ENCODE measurements at regions not wholly inside any gene's neighbourhood (a gene's known extent, or its start where the extent isn't known, plus 50 kb on each side); places are given as distances from the start of the nearest gene placed in this dataset.

GRCh38 chr6:137689377-137689776, 177.7 kb upstream of the TNFAIP3 start:
- H3K27me3 ChIP-seq (ENCODE audit: control insufficient read depth in 1 of 2, insufficient read depth in 2 of 2, low read length in 2 of 2), result no peaks in the 10 kb centered on the region
- H3K27ac ChIP-seq (ENCODE audit: low read length), result no peak overlapping the region
- no peaks in the 10 kb centered on the region for H3K9me3 ChIP-seq (ENCODE audit: control insufficient read depth in 2 of 2, low read length in 2 of 2)
- H3K9ac ChIP-seq (ENCODE audit: low read length in 2 of 2), result no peak overlapping the region
- H3K4me3 ChIP-seq (ENCODE audit: low read length in 2 of 2), result no peak overlapping the region
- H3K36me3 ChIP-seq (ENCODE audit: control insufficient read depth in 2 of 2, insufficient read depth in 2 of 2, low read length in 2 of 2), result no peaks in the 10 kb centered on the region
- H3K4me1 ChIP-seq (ENCODE audit: control insufficient read depth, insufficient read depth, low read length), result no peaks in the 10 kb centered on the region

GRCh38 chr6:137690034-137690433, 177.0 kb upstream of the TNFAIP3 start:
- Histone ChIP-seq H3K27me3 (ENCODE audit: control insufficient read depth in 1 of 2, insufficient read depth in 2 of 2, low read length in 2 of 2) (no peaks in the 10 kb centered on the region), H3K9ac (ENCODE audit: low read length in 2 of 2) (no peak overlapping the region), H3K4me3 (ENCODE audit: low read length in 2 of 2) (no peak overlapping the region), H3K27ac (ENCODE audit: low read length) (no peak overlapping the region), H3K4me1 (ENCODE audit: control insufficient read depth, insufficient read depth, low read length) (no peaks in the 10 kb centered on the region), H3K36me3 (ENCODE audit: control insufficient read depth in 2 of 2, insufficient read depth in 2 of 2, low read length in 2 of 2) (no peaks in the 10 kb centered on the region), H3K9me3 (ENCODE audit: control insufficient read depth in 2 of 2, low read length in 2 of 2) (no peaks in the 10 kb centered on the region)

GRCh38 chr6:137690721-137691120, 176.3 kb upstream of the TNFAIP3 start:
- H3K4me3 ChIP-seq (ENCODE audit: low read length in 2 of 2), result no peak overlapping the region
- no peaks in the 10 kb centered on the region for H3K36me3 ChIP-seq (ENCODE audit: control insufficient read depth in 2 of 2, insufficient read depth in 2 of 2, low read length in 2 of 2)
- H3K9me3 ChIP-seq (ENCODE audit: control insufficient read depth in 2 of 2, low read length in 2 of 2), result no peaks in the 10 kb centered on the region
- H3K9ac ChIP-seq (ENCODE audit: low read length in 2 of 2), result no peak overlapping the region
- no peaks in the 10 kb centered on the region for H3K4me1 ChIP-seq (ENCODE audit: control insufficient read depth, insufficient read depth, low read length)
- H3K27me3 ChIP-seq (ENCODE audit: control insufficient read depth in 1 of 2, insufficient read depth in 2 of 2, low read length in 2 of 2), result no peaks in the 10 kb centered on the region
- H3K27ac ChIP-seq (ENCODE audit: low read length), result no peak overlapping the region

- H3K27me3 ChIP-seq (ENCODE audit: control insufficient read depth in 1 of 2, insufficient read depth in 2 of 2, low read length in 2 of 2), result no peaks in the 10 kb centered on the region
- H3K4me3 ChIP-seq (ENCODE audit: low read length in 2 of 2), result no peak overlapping the region
- H3K4me1 ChIP-seq (ENCODE audit: control insufficient read depth, insufficient read depth, low read length), result peaks cover 11% of the 10 kb centered on the region
- H3K9ac ChIP-seq (ENCODE audit: low read length in 2 of 2), result no peak overlapping the region
- no peaks in the 10 kb centered on the region for H3K36me3 ChIP-seq (ENCODE audit: control insufficient read depth in 2 of 2, insufficient read depth in 2 of 2, low read length in 2 of 2)
- no peak overlapping the region for H3K27ac ChIP-seq (ENCODE audit: low read length)
- H3K9me3 ChIP-seq (ENCODE audit: control insufficient read depth in 2 of 2, low read length in 2 of 2), result no peaks in the 10 kb centered on the region
Observed at GRCh38 chr6:137692308-137692707, 174.8 kb upstream of the TNFAIP3 start.

GRCh38 chr6:137692806-137693205, 174.3 kb upstream of the TNFAIP3 start:
- Histone ChIP-seq H3K4me3 (ENCODE audit: low read length in 2 of 2) (no peak overlapping the region), H3K27ac (ENCODE audit: low read length) (no peak overlapping the region), H3K27me3 (ENCODE audit: control insufficient read depth in 1 of 2, insufficient read depth in 2 of 2, low read length in 2 of 2) (no peaks in the 10 kb centered on the region), H3K9ac (ENCODE audit: low read length in 2 of 2) (no peak overlapping the region), H3K4me1 (ENCODE audit: control insufficient read depth, insufficient read depth, low read length) (peaks cover 14% of the 10 kb centered on the region), H3K9me3 (ENCODE audit: control insufficient read depth in 2 of 2, low read length in 2 of 2) (no peaks in the 10 kb centered on the region), H3K36me3 (ENCODE audit: control insufficient read depth in 2 of 2, insufficient read depth in 2 of 2, low read length in 2 of 2) (no peaks in the 10 kb centered on the region)

- Histone ChIP-seq H3K9me3 (ENCODE audit: control insufficient read depth in 2 of 2, low read length in 2 of 2) (no peaks in the 10 kb centered on the region), H3K4me1 (ENCODE audit: control insufficient read depth, insufficient read depth, low read length) (peaks cover 14% of the 10 kb centered on the region), H3K27me3 (ENCODE audit: control insufficient read depth in 1 of 2, insufficient read depth in 2 of 2, low read length in 2 of 2) (no peaks in the 10 kb centered on the region), H3K36me3 (ENCODE audit: control insufficient read depth in 2 of 2, insufficient read depth in 2 of 2, low read length in 2 of 2) (no peaks in the 10 kb centered on the region), H3K27ac (ENCODE audit: low read length) (no peak overlapping the region), H3K4me3 (ENCODE audit: low read length in 2 of 2) (no peak overlapping the region), H3K9ac (ENCODE audit: low read length in 2 of 2) (no peak overlapping the region)
Observed at GRCh38 chr6:137693711-137694110, 173.3 kb upstream of the TNFAIP3 start.

- H3K9me3 ChIP-seq (ENCODE audit: control insufficient read depth in 2 of 2, low read length in 2 of 2), result no peaks in the 10 kb centered on the region
- H3K27me3 ChIP-seq (ENCODE audit: control insufficient read depth in 1 of 2, insufficient read depth in 2 of 2, low read length in 2 of 2), result no peaks in the 10 kb centered on the region
- no peak overlapping the region for H3K9ac ChIP-seq (ENCODE audit: low read length in 2 of 2)
- H3K27ac ChIP-seq (ENCODE audit: low read length), result peak overlapping the region; percentile 41
- no peak overlapping the region for H3K4me3 ChIP-seq (ENCODE audit: low read length in 2 of 2)
- H3K36me3 ChIP-seq (ENCODE audit: control insufficient read depth in 2 of 2, insufficient read depth in 2 of 2, low read length in 2 of 2), result no peaks in the 10 kb centered on the region
- H3K4me1 ChIP-seq (ENCODE audit: control insufficient read depth, insufficient read depth, low read length), result peaks cover 17% of the 10 kb centered on the region
Observed at GRCh38 chr6:137696765-137697164, 170.3 kb upstream of the TNFAIP3 start.

GRCh38 chr6:137697267-137697938, 169.7 kb upstream of the TNFAIP3 start:
- Histone ChIP-seq H3K4me3 (ENCODE audit: low read length in 2 of 2) (no peak overlapping the region), H3K9ac (ENCODE audit: low read length in 2 of 2) (no peak overlapping the region)

GRCh38 chr6:137698636-137699030, 168.4 kb upstream of the TNFAIP3 start:
- H3K4me3 ChIP-seq (ENCODE audit: low read length in 2 of 2), result no peak overlapping the region
- H3K27me3 ChIP-seq (ENCODE audit: control insufficient read depth in 1 of 2, insufficient read depth in 2 of 2, low read length in 2 of 2), result no peaks in the 10 kb centered on the region
- H3K27ac ChIP-seq (ENCODE audit: low read length), result no peak overlapping the region
- no peak overlapping the region for H3K9ac ChIP-seq (ENCODE audit: low read length in 2 of 2)
- peaks cover 20% of the 10 kb centered on the region for H3K4me1 ChIP-seq (ENCODE audit: control insufficient read depth, insufficient read depth, low read length)
- no peaks in the 10 kb centered on the region for H3K9me3 ChIP-seq (ENCODE audit: control insufficient read depth in 2 of 2, low read length in 2 of 2)
- no peaks in the 10 kb centered on the region for H3K36me3 ChIP-seq (ENCODE audit: control insufficient read depth in 2 of 2, insufficient read depth in 2 of 2, low read length in 2 of 2)

More at GRCh38 chr6:137697267-137697938, 169.7 kb upstream of the TNFAIP3 start:
- Histone ChIP-seq H3K9me3 (ENCODE audit: control insufficient read depth in 2 of 2, low read length in 2 of 2) (no peaks in the 10 kb centered on the region), H3K27ac (ENCODE audit: low read length) (peak overlapping the region; percentile 41), H3K27me3 (ENCODE audit: control insufficient read depth in 1 of 2, insufficient read depth in 2 of 2, low read length in 2 of 2) (no peaks in the 10 kb centered on the region), H3K4me1 (ENCODE audit: control insufficient read depth, insufficient read depth, low read length) (peaks cover 17% of the 10 kb centered on the region), H3K36me3 (ENCODE audit: control insufficient read depth in 2 of 2, insufficient read depth in 2 of 2, low read length in 2 of 2) (no peaks in the 10 kb centered on the region)

- no peaks in the 10 kb centered on the region for H3K27me3 ChIP-seq (ENCODE audit: control insufficient read depth in 1 of 2, insufficient read depth in 2 of 2, low read length in 2 of 2)
- H3K36me3 ChIP-seq (ENCODE audit: control insufficient read depth in 2 of 2, insufficient read depth in 2 of 2, low read length in 2 of 2), result no peaks in the 10 kb centered on the region
- no peak overlapping the region for H3K4me3 ChIP-seq (ENCODE audit: low read length in 2 of 2)
- no peaks in the 10 kb centered on the region for H3K9me3 ChIP-seq (ENCODE audit: control insufficient read depth in 2 of 2, low read length in 2 of 2)
- no peak overlapping the region for H3K27ac ChIP-seq (ENCODE audit: low read length)
- H3K4me1 ChIP-seq (ENCODE audit: control insufficient read depth, insufficient read depth, low read length), result peaks cover 20% of the 10 kb centered on the region
- H3K9ac ChIP-seq (ENCODE audit: low read length in 2 of 2), result no peak overlapping the region
Observed at GRCh38 chr6:137699031-137699683, 167.9 kb upstream of the TNFAIP3 start.

GRCh38 chr6:137700161-137700560, 166.9 kb upstream of the TNFAIP3 start:
- H3K9me3 ChIP-seq (ENCODE audit: control insufficient read depth in 2 of 2, low read length in 2 of 2), result no peaks in the 10 kb centered on the region
- H3K4me1 ChIP-seq (ENCODE audit: control insufficient read depth, insufficient read depth, low read length), result peaks cover 20% of the 10 kb centered on the region
- no peaks in the 10 kb centered on the region for H3K36me3 ChIP-seq (ENCODE audit: control insufficient read depth in 2 of 2, insufficient read depth in 2 of 2, low read length in 2 of 2)
- no peak overlapping the region for H3K9ac ChIP-seq (ENCODE audit: low read length in 2 of 2)
- H3K27ac ChIP-seq (ENCODE audit: low read length), result no peak overlapping the region
- no peaks in the 10 kb centered on the region for H3K27me3 ChIP-seq (ENCODE audit: control insufficient read depth in 1 of 2, insufficient read depth in 2 of 2, low read length in 2 of 2)
- no peak overlapping the region for H3K4me3 ChIP-seq (ENCODE audit: low read length in 2 of 2)

All from stomach smooth muscle (tissue), 2 donors.